ENCODE measurements at regions not wholly inside any gene's neighbourhood (a gene's known extent, or its start where the extent isn't known, plus 50 kb on each side); places are given as distances from the start of the nearest gene placed in this dataset.

DNA sequence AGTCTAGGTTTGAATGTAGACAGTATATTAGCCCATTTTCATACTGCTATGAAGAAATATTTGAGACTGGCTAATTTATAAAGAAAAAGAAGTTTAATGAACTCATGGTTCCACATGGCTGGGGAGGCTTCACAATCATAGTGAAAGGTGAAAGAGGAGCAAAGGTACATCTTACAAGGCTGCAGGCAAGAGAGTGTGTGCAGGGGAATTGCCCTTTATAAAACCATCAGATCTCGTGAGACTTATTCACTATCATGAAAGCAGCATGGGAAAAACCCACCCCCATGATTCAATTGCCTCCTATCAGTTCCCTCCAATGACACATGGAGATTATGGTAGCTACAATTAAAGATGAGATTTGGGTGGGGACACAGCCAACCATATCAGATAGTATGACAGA is 440.1 kb upstream of the ARHGEF26 start:
- no peak for ATAC-seq
- no peaks in the 10 kb centered on the region for H3K36me3 ChIP-seq (ENCODE audit: control insufficient read depth, insufficient read depth, low read length)
- ChIA-PET POLR2A (no interaction called here), CTCF (no interaction called here)
- no TSS peak for BruUV-seq (replicated peaks)
- TF ChIP-seq, protein P1, sequence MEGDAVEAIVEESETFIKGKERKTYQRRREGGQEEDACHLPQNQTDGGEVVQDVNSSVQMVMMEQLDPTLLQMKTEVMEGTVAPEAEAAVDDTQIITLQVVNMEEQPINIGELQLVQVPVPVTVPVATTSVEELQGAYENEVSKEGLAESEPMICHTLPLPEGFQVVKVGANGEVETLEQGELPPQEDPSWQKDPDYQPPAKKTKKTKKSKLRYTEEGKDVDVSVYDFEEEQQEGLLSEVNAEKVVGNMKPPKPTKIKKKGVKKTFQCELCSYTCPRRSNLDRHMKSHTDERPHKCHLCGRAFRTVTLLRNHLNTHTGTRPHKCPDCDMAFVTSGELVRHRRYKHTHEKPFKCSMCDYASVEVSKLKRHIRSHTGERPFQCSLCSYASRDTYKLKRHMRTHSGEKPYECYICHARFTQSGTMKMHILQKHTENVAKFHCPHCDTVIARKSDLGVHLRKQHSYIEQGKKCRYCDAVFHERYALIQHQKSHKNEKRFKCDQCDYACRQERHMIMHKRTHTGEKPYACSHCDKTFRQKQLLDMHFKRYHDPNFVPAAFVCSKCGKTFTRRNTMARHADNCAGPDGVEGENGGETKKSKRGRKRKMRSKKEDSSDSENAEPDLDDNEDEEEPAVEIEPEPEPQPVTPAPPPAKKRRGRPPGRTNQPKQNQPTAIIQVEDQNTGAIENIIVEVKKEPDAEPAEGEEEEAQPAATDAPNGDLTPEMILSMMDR (IDR thresholded peaks at IDR 0.05): no peak
- TF ChIP-seq TCF7L2 (IDR thresholded peaks at IDR 0.05; ENCODE audit: low read depth, low read length): no peak
- TF ChIP-seq, protein P2, sequence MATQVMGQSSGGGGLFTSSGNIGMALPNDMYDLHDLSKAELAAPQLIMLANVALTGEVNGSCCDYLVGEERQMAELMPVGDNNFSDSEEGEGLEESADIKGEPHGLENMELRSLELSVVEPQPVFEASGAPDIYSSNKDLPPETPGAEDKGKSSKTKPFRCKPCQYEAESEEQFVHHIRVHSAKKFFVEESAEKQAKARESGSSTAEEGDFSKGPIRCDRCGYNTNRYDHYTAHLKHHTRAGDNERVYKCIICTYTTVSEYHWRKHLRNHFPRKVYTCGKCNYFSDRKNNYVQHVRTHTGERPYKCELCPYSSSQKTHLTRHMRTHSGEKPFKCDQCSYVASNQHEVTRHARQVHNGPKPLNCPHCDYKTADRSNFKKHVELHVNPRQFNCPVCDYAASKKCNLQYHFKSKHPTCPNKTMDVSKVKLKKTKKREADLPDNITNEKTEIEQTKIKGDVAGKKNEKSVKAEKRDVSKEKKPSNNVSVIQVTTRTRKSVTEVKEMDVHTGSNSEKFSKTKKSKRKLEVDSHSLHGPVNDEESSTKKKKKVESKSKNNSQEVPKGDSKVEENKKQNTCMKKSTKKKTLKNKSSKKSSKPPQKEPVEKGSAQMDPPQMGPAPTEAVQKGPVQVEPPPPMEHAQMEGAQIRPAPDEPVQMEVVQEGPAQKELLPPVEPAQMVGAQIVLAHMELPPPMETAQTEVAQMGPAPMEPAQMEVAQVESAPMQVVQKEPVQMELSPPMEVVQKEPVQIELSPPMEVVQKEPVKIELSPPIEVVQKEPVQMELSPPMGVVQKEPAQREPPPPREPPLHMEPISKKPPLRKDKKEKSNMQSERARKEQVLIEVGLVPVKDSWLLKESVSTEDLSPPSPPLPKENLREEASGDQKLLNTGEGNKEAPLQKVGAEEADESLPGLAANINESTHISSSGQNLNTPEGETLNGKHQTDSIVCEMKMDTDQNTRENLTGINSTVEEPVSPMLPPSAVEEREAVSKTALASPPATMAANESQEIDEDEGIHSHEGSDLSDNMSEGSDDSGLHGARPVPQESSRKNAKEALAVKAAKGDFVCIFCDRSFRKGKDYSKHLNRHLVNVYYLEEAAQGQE (IDR thresholded peaks at IDR 0.05; ENCODE audit: insufficient read depth in 1 of 2, low read depth in 2 of 2, low read length in 1 of 2): no peak
- no peak for DNase-seq (ENCODE audit: low read depth, low spot score)
- intact Hi-C loops (cut with micrococcal nuclease; ENCODE audit: unreplicated experiment) (no loop called here), in situ Hi-C loops (cut with HindIII; ENCODE audit: low pct_unique_long_range_greater_than_20kb, low sequenced_read_pairs) (no loop called here)
- H3K4me3 ChIP-seq (ENCODE audit: low read depth in 2 of 2, low read length in 2 of 2): no peak overlapping the region
- H3K27ac ChIP-seq (ENCODE audit: low read length): no peak overlapping the region
- no peaks in the 10 kb centered on the region for H3K27me3 ChIP-seq (ENCODE audit: control insufficient read depth, insufficient read depth, low read length)
- no peaks in the 10 kb centered on the region for H3K9me3 ChIP-seq (ENCODE audit: control insufficient read depth, insufficient read depth, low read depth, low read length)
- H3K4me1 ChIP-seq (ENCODE audit: control insufficient read depth, insufficient read depth, low read length): no peaks in the 10 kb centered on the region

GRCh38 chr3:153688301-153689120 is 432.7 kb upstream of the ARHGEF26 start:
- ATAC-seq: no peak
- CTCF ChIA-PET: no interaction called here

More at GRCh38 chr3:153688301-153689120, 432.7 kb upstream of the ARHGEF26 start:
- no TSS peak for BruUV-seq (replicated peaks)
- Histone ChIP-seq H3K9me3 (ENCODE audit: control insufficient read depth, insufficient read depth, low read depth, low read length) (no peaks in the 10 kb centered on the region), H3K4me1 (ENCODE audit: control insufficient read depth, insufficient read depth, low read length) (no peaks in the 10 kb centered on the region), H3K27me3 (ENCODE audit: control insufficient read depth, insufficient read depth, low read length) (no peaks in the 10 kb centered on the region), H3K4me3 (ENCODE audit: low read depth in 2 of 2, low read length in 2 of 2) (no peak overlapping the region), H3K27ac (ENCODE audit: low read length) (no peak overlapping the region), H3K36me3 (ENCODE audit: control insufficient read depth, insufficient read depth, low read length) (no peaks in the 10 kb centered on the region)
- in situ Hi-C loops (cut with HindIII; ENCODE audit: low pct_unique_long_range_greater_than_20kb, low sequenced_read_pairs) (no loop called here), intact Hi-C loops (cut with micrococcal nuclease; ENCODE audit: unreplicated experiment) (no loop called here)
- no peak for DNase-seq (ENCODE audit: low read depth, low spot score)
- TF ChIP-seq POLR2AphosphoS5 (IDR thresholded peaks at IDR 0.05; ENCODE audit: low read depth, low read length) (no peak), TCF7L2 (IDR thresholded peaks at IDR 0.05; ENCODE audit: low read depth, low read length) (no peak), SIN3A (IDR thresholded peaks at IDR 0.05; ENCODE audit: borderline replicate concordance, insufficient read depth, low read depth, low read length) (no peak)
- TF ChIP-seq, protein P2 (IDR thresholded peaks at IDR 0.05; ENCODE audit: insufficient read depth in 1 of 2, low read depth in 2 of 2, low read length in 1 of 2): no peak
- TF ChIP-seq, protein P1 (IDR thresholded peaks at IDR 0.05): no peak
- POLR2A ChIA-PET: no interaction called here

Data from Panc1 (cell line).